Hematopoietic multipotent progenitor cell treated with erythropoietin and hydrocortisone succinate and interleukin-3 and kit ligand, for 17 days (in vitro differentiated cells): ENCODE measurements at regions not wholly inside any gene's neighbourhood (a gene's known extent, or its start where the extent isn't known, plus 50 kb on each side); places are given as distances from the start of the nearest gene placed in this dataset.

Source experiments
- DNase-seq: peaks from one replicate; pipeline ENCODE4 v3.0.0-alpha.2; 2015; ENCODE audit warnings: low spot score

- DNase-seq, result no peak
These were observed 436.8 kb downstream of the BCL11B start for GRCh38 chr14:98835051-98835824.

- DNase-seq, result no peak
These were observed 436.2 kb downstream of the BCL11B start for GRCh38 chr14:98835825-98836100.

- DNase-seq, result no peak
These were observed 431.9 kb downstream of the BCL11B start for GRCh38 chr14:98840091-98840490.

- DNase-seq, result no peak
These were observed 431.5 kb downstream of the BCL11B start for GRCh38 chr14:98840511-98840910.

GRCh38 chr14:98844456-98844855 lies 427.5 kb downstream of the BCL11B start:
- no peak for DNase-seq

- no peak for DNase-seq
These were observed 424.2 kb downstream of the BCL11B start for GRCh38 chr14:98847521-98848468.

GRCh38 chr14:98853063-98853729 lies 418.8 kb downstream of the BCL11B start:
- DNase-seq, result no peak

GRCh38 chr14:98855926-98856715 lies 415.9 kb downstream of the BCL11B start:
- DNase-seq, result no peak

GRCh38 chr14:98858158-98858557 lies 413.8 kb downstream of the BCL11B start:
- no peak for DNase-seq

- no peak for DNase-seq
These were observed 413.4 kb downstream of the BCL11B start for GRCh38 chr14:98858561-98858960.

- DNase-seq, result no peak
These were observed 412.7 kb downstream of the BCL11B start for GRCh38 chr14:98859301-98859700.

- DNase-seq, result no peak
These were observed 407.8 kb downstream of the BCL11B start for GRCh38 chr14:98864211-98864610.

GRCh38 chr14:98867146-98867545 lies 404.9 kb downstream of the BCL11B start:
- DNase-seq, result no peak

GRCh38 chr14:98867726-98868125 lies 404.3 kb downstream of the BCL11B start:
- no peak for DNase-seq

- DNase-seq, result no peak
These were observed 403.1 kb downstream of the BCL11B start for GRCh38 chr14:98868866-98869265.

GRCh38 chr14:98871796-98872195 lies 400.2 kb downstream of the BCL11B start:
- no peak for DNase-seq

GRCh38 chr14:98877065-98877464 lies 394.9 kb downstream of the BCL11B start:
- DNase-seq, result no peak

- DNase-seq, result no peak
These were observed 393.7 kb downstream of the BCL11B start for GRCh38 chr14:98878282-98878681.

- DNase-seq, result no peak
These were observed 385.0 kb downstream of the BCL11B start for GRCh38 chr14:98886982-98887381.

- DNase-seq, result no peak
These were observed 383.7 kb downstream of the BCL11B start for GRCh38 chr14:98888281-98888680.

GRCh38 chr14:98888927-98889835 lies 382.8 kb downstream of the BCL11B start:
- DNase-seq, result no peak
